ENCODE measurements at regions not wholly inside any gene's neighbourhood (a gene's known extent, or its start where the extent isn't known, plus 50 kb on each side); places are given as distances from the start of the nearest gene placed in this dataset.

DNA sequence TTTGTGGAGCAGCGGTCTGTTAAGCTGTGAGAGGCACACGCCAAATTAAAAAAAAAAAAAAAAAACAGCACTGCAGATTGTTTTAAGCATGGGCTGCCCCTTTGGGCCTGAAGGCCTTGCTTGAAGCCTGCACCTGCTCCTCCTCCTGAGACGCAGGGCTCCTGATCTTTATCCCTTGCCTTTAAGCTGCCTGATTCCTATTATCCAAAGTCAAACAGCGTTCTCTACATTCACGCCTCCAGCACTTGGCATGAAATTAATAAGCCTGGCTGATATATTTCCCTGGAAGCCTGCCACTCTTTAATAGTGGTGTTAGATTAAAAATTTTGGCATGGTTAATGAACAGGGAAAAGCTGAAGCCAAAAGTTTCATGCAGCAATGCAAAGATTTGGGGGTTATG lies 163.9 kb downstream of the FAXC start:
- TF ChIP-seq POLR2A (IDR thresholded peaks at IDR 0.05), result no peak
- TF ChIP-seq POLR2AphosphoS5 (IDR thresholded peaks at IDR 0.05), result no peak
- TF ChIP-seq, protein P1, sequence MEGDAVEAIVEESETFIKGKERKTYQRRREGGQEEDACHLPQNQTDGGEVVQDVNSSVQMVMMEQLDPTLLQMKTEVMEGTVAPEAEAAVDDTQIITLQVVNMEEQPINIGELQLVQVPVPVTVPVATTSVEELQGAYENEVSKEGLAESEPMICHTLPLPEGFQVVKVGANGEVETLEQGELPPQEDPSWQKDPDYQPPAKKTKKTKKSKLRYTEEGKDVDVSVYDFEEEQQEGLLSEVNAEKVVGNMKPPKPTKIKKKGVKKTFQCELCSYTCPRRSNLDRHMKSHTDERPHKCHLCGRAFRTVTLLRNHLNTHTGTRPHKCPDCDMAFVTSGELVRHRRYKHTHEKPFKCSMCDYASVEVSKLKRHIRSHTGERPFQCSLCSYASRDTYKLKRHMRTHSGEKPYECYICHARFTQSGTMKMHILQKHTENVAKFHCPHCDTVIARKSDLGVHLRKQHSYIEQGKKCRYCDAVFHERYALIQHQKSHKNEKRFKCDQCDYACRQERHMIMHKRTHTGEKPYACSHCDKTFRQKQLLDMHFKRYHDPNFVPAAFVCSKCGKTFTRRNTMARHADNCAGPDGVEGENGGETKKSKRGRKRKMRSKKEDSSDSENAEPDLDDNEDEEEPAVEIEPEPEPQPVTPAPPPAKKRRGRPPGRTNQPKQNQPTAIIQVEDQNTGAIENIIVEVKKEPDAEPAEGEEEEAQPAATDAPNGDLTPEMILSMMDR (IDR thresholded peaks at IDR 0.05), result no peak

Measured in transverse colon (tissue), 4 donors.